SK-N-MC (cell line): ENCODE measurements at regions not wholly inside any gene's neighbourhood (a gene's known extent, or its start where the extent isn't known, plus 50 kb on each side); places are given as distances from the start of the nearest gene placed in this dataset.

ENCODE experiments used
- EZH2 ChIP-seq: fragments of 200-600 bp; sonication (generic); IDR thresholded peaks from one replicate; pipeline ENCODE4 v1.6.1; 2017; ENCODE audit warnings: antibody characterized with exemption
- POLR2AphosphoS5 ChIP-seq: IDR thresholded peaks from 2 replicates; pipeline ENCODE4 v1.6.1; 2012; ENCODE audit warnings: mild to moderate bottlenecking, low read depth, low read length, borderline replicate concordance

GRCh38 chrX:138411048-138411447 is 300.5 kb downstream of the FGF13 start:
- no peak for TF ChIP-seq EZH2
- no peak for TF ChIP-seq POLR2AphosphoS5
